HG02798 (cell line): ENCODE measurements at regions not wholly inside any gene's neighbourhood (a gene's known extent, or its start where the extent isn't known, plus 50 kb on each side); places are given as distances from the start of the nearest gene placed in this dataset.

Source experiments
- ATAC-seq: cut with Tn5 transposase; IDR thresholded peaks from one replicate; pipeline ENCODE4 v1.9.1; 2021; ENCODE audit warnings: mild to moderate bottlenecking; ENCODE audit not compliant: unreplicated experiment, poor library complexity

GRCh38 chr2:200131307-200131706, 175.2 kb upstream of the SPATS2L start:
- ATAC-seq = no peak

DNA sequence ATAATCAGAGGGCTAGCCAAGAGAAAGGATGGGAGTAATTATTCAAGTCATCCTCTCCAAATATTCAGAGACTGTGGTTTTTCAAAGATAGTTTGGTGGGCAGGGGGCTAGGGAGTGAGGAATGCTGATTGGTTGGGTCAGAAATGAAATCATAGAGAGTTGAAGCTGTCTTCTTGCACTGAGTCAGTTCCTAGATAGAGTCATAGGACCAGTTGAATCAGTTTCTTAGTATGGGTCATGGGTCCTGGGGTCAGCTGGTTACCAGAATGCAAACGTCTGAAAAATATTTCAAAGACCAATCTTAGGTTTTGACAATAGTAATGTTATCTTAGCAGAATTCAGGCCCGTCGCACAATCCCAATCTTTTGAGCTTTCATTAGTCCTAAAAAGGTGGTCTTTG, 171.4 kb upstream of the SPATS2L start:
- no peak for ATAC-seq

GRCh38 chr2:200136655-200137054, 169.8 kb upstream of the SPATS2L start:
- no peak for ATAC-seq

DNA sequence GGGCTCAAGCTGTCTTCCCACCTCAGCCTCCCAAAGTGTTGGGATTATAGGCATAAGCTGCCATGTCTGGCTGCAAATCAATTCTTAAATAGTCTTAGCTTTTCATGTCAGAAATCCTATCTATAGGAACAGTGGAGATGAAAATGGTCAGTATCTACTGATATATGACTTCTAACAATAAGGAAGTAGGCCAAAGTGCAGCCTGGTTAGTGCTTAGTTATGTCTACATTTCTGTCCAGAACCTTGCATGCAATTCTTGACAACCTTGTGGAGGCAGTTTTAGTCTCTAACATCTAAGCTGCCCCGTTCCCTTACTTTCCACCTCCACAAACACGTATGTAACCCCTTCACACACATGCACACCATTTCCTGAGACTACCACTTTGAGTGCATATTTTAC, 169.2 kb upstream of the SPATS2L start:
- ATAC-seq = no peak

DNA sequence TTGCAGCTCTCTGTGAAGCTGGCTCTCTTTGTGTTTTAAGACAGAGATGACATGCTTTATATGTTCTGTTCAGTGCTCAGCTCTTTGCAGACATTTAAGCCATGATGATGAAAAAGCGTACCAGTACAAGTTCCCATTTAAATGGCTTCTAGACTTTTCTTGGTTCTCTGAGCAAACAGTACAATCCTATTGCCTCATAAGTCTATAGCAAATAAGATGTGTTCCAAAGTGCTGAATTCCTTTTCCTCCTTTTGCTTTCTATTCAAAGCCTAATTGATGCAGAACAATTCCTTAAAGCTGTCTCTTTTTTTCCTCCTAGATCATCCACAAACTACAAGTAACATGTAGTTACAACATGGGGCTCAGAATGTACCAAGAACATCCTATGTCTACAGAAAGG, 168.8 kb upstream of the SPATS2L start:
- no peak for ATAC-seq

GRCh38 chr2:200138391-200139124, 167.9 kb upstream of the SPATS2L start:
- ATAC-seq = no peak

- no peak for ATAC-seq
Observed at GRCh38 chr2:200144571-200144970, 161.9 kb upstream of the SPATS2L start.

GRCh38 chr2:200146501-200146900, 160.0 kb upstream of the SPATS2L start:
- ATAC-seq = no peak

DNA sequence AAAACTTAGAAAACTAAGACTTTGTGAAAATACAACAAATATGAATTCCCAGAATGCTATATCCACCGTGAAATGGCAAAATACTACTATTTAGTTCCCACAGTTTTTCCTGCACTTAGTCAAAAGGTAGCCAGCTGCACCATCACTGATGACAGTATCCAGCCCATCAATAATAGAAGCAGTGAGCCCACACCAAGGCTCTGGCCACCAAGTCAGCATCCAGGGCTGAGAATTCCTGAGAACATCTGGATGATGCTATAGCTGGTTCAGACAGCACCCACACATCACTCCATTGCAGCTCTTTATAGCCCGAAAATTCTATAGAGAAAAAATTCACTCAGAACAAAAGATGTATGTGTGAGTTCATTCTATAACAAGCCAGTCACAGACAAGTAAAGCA, 159.1 kb upstream of the SPATS2L start:
- no peak for ATAC-seq

DNA sequence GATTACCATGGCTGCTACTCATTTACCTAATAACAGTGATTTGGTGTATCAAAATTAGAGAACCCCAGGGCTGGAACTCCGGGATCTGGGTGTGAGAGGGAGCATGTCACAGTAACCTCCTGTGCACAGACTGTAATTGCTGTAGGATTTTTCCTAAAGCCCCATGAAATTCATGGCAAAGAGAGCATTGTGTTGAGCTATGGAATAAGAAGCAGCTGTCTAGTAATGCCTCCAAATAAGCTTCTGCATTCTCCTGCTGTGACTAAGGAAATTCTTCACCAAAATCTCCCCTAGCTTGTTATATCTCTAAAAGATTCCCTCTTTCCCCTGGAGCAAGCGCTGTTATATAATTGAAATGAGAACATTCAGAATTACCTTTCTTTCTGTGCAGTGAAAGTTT, 158.1 kb upstream of the SPATS2L start:
- ATAC-seq = no peak

DNA sequence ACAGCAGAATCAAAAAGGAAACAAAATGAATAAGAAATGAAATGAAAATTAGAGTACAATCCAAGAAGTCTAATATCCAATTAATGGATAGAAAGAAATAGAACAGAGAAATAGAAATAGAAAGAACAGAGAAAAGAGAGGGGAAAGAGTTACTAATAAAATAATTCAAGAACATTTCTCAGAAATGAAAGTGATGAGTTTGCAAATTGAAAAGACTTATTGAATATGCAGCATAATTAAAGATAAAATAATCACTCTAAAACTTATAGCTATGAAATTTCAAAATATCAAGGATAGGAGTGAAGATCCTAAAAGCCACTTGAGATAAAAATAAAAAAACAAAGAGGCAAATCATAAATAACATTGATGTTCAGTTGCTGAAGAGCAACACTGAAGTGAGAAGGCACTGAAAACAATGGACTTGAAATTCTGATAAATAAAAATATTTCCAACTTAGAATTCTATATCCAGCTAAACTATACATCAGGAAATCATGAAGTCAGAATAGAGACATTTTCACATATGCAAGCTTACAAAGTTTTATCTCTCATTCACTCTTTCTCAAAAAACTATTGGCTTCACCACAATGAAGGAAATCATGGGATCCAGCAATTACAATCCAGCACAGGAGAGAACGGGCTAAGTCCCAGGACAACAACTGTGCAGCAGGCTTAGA, 155.9 kb upstream of the SPATS2L start:
- ATAC-seq = no peak

DNA sequence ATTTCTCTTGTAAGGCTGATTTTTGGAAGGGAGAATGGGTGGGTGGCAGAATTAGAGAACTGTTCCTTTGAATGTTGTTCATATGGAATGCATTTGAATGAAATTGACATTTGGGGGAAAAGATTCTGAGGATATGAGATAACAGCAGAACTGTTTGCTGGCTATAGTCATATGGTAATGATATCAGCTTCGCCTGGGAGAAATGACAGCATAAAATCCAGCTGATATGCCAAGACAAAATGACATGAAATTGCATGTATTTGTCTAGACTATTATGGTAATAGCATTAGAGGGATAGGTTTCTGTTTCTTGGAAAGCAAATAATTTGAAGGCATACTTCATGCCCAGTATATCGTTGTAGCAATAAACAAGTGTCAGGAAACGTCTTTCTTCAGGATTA, 150.8 kb upstream of the SPATS2L start:
- ATAC-seq = no peak

- ATAC-seq = no peak
Observed at GRCh38 chr2:200156166-200156835, 150.2 kb upstream of the SPATS2L start.

DNA sequence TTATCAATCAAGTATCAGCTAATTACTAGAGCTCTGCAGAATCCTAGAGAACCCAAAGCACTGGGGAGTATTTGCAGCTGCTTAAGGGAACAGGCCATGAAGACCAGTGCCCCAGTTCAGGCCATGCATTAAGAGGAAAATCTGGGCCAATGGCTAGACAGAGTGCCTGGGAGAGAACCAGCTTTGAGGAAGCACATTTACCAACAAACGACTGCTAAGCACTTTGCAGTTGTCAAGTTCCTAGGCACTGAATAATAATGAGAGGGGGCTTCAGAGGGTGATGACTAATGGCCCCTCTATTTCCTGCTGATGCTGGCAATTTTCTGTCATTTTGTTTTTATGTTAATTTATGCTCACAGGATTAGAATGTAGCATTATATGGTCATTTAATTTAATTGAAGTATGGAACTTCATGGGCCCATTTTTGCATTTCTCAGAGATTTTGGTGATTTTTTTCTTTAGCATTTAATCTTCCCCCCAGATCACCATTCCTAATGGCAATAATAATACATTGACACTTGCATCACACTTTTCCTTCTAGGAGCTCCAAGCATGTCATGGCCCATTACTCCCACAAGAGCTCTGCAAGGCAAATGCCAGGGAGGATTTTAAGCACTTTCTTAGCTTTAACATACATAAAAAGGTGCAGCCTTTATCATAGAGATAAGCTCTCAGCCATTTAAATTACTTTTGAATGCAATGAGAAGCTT, 147.7 kb upstream of the SPATS2L start:
- no peak for ATAC-seq

DNA sequence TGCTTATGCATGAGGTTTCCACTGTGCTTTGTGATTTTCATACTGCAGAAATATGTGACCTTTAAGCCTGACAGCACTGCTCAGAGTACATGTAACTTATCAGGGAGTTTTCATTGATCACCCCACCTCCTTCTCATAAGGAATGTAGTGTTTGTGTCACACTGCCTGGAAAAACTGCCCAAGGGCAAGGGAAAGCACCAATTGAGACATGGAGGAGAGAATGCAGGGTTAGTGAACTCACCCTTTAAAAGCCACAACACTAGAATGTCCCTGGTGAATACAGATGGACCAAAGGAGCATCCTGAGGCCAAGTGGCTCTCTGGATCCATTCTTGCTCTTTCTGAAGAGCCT, 147.2 kb upstream of the SPATS2L start:
- ATAC-seq = no peak

- ATAC-seq = no peak
Observed at GRCh38 chr2:200159829-200160781, 146.4 kb upstream of the SPATS2L start.

DNA sequence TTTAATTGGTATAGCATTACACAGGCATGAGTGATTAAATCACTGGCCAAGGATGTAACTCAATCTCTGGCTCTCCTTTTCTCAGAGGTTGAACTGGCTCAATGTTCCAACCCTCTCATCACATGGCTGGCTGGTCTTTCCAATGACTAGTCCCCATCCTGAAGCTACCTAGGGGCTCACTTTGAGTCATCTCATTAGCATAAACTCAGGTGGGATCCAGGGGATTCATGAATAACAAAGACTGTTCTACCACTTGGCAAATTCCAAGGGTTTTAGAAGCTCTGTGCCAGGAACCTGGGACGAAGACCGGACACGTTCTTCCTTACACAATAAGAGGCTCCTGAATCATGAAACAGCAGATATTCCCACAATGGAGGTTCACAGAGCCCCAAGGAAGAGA, 145.0 kb upstream of the SPATS2L start:
- ATAC-seq = no peak

DNA sequence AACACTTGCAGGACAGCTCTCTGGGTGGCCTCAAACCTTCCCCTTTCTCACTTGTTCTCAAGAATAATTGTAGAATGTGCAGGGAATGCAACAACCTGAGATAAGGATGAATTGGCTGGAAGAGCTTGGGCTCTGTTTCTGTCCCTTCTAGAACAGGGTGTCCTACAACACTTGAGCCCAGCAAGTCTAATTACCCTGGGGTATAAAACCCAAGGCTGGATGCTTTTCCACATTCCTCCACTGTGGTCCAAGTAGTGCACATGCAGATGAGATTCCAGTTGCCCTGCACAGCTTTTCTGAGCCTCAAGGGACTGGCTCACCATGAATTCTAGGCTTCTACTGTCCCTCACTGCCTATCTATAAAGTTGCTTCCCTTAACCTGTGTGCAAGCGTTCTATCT, 140.8 kb upstream of the SPATS2L start:
- no peak for ATAC-seq

- no peak for ATAC-seq
Observed at GRCh38 chr2:200168641-200169555, 137.6 kb upstream of the SPATS2L start.
